ENCODE measurements at regions not wholly inside any gene's neighbourhood (a gene's known extent, or its start where the extent isn't known, plus 50 kb on each side); places are given as distances from the start of the nearest gene placed in this dataset.

DNA sequence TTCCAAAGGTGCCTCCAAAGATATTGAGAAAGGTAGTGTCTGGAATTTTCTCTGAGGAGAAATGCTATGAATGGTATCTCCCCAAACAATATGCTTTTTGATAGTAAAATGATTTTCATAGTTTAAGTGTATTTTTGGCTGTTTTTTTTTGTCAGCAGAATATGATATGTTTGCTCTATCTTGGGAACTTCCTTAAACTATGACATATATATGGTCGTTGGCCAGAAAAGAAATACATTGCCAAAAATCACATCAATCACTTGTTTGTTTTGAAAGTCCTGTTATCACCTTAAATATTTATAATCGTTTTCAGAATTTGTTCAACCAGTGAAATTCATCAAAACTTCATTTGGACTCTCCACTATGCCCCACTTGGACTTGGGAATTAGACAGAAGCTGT, 816.9 kb downstream of the CDH11 start:
- H3K27ac ChIP-seq (replicated peaks) = no peak overlapping the region
- H3K4me3 ChIP-seq (replicated peaks; ENCODE audit: insufficient read depth, low read length) = no peak overlapping the region
- no peak for DNase-seq (ENCODE audit: low read depth in 1 of 2, low spot score in 1 of 2)
- TF ChIP-seq, protein P1, sequence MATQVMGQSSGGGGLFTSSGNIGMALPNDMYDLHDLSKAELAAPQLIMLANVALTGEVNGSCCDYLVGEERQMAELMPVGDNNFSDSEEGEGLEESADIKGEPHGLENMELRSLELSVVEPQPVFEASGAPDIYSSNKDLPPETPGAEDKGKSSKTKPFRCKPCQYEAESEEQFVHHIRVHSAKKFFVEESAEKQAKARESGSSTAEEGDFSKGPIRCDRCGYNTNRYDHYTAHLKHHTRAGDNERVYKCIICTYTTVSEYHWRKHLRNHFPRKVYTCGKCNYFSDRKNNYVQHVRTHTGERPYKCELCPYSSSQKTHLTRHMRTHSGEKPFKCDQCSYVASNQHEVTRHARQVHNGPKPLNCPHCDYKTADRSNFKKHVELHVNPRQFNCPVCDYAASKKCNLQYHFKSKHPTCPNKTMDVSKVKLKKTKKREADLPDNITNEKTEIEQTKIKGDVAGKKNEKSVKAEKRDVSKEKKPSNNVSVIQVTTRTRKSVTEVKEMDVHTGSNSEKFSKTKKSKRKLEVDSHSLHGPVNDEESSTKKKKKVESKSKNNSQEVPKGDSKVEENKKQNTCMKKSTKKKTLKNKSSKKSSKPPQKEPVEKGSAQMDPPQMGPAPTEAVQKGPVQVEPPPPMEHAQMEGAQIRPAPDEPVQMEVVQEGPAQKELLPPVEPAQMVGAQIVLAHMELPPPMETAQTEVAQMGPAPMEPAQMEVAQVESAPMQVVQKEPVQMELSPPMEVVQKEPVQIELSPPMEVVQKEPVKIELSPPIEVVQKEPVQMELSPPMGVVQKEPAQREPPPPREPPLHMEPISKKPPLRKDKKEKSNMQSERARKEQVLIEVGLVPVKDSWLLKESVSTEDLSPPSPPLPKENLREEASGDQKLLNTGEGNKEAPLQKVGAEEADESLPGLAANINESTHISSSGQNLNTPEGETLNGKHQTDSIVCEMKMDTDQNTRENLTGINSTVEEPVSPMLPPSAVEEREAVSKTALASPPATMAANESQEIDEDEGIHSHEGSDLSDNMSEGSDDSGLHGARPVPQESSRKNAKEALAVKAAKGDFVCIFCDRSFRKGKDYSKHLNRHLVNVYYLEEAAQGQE (IDR thresholded peaks at IDR 0.05; ENCODE audit: insufficient replicate concordance, low read depth) = no peak
- no peak for TF ChIP-seq POLR2AphosphoS5 (IDR thresholded peaks at IDR 0.05; ENCODE audit: low read depth)
- TF ChIP-seq, protein P2, sequence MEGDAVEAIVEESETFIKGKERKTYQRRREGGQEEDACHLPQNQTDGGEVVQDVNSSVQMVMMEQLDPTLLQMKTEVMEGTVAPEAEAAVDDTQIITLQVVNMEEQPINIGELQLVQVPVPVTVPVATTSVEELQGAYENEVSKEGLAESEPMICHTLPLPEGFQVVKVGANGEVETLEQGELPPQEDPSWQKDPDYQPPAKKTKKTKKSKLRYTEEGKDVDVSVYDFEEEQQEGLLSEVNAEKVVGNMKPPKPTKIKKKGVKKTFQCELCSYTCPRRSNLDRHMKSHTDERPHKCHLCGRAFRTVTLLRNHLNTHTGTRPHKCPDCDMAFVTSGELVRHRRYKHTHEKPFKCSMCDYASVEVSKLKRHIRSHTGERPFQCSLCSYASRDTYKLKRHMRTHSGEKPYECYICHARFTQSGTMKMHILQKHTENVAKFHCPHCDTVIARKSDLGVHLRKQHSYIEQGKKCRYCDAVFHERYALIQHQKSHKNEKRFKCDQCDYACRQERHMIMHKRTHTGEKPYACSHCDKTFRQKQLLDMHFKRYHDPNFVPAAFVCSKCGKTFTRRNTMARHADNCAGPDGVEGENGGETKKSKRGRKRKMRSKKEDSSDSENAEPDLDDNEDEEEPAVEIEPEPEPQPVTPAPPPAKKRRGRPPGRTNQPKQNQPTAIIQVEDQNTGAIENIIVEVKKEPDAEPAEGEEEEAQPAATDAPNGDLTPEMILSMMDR (IDR thresholded peaks at IDR 0.05; ENCODE audit: insufficient read depth, low read length) = no peak
- no peak for TF ChIP-seq GABPA (IDR thresholded peaks at IDR 0.05; ENCODE audit: low read depth)
- no peak for TF ChIP-seq SPI1 (IDR thresholded peaks at IDR 0.05; ENCODE audit: borderline replicate concordance, low read depth)
- no peaks in the 10 kb centered on the region for H3K27me3 ChIP-seq (ENCODE audit: insufficient read depth, poor library complexity, severe bottlenecking)

DNA sequence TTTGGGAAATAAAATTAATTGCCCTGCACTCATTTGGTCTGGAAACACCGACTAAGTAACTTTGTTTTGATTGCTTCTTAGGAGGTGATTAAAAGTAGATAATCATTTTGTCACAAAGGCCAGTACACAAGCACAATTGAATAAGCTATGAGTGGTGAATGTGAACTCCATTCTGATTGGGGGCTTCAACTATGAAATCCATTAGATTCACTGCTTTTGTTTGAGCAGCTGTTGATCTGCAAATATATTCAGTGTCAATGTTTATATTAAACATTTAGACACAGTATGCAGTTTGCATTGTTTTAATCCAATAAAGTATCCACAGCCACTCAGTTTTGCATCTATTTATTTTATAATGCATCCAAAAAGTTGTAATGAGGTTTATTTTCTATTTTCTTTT, 817.5 kb downstream of the CDH11 start:
- TF ChIP-seq POLR2AphosphoS5 (IDR thresholded peaks at IDR 0.05; ENCODE audit: low read depth) (no peak), SPI1 (IDR thresholded peaks at IDR 0.05; ENCODE audit: borderline replicate concordance, low read depth) (no peak), GABPA (IDR thresholded peaks at IDR 0.05; ENCODE audit: low read depth) (no peak)
- TF ChIP-seq, protein P2 (IDR thresholded peaks at IDR 0.05; ENCODE audit: insufficient read depth, low read length) = no peak
- TF ChIP-seq, protein P1 (IDR thresholded peaks at IDR 0.05; ENCODE audit: insufficient replicate concordance, low read depth) = no peak
- Histone ChIP-seq H3K27ac (replicated peaks) (no peak overlapping the region), H3K27me3 (ENCODE audit: insufficient read depth, poor library complexity, severe bottlenecking) (no peaks in the 10 kb centered on the region), H3K4me3 (replicated peaks; ENCODE audit: insufficient read depth, low read length) (no peak overlapping the region)
- no peak for DNase-seq (ENCODE audit: low read depth in 1 of 2, low spot score in 1 of 2)

DNA sequence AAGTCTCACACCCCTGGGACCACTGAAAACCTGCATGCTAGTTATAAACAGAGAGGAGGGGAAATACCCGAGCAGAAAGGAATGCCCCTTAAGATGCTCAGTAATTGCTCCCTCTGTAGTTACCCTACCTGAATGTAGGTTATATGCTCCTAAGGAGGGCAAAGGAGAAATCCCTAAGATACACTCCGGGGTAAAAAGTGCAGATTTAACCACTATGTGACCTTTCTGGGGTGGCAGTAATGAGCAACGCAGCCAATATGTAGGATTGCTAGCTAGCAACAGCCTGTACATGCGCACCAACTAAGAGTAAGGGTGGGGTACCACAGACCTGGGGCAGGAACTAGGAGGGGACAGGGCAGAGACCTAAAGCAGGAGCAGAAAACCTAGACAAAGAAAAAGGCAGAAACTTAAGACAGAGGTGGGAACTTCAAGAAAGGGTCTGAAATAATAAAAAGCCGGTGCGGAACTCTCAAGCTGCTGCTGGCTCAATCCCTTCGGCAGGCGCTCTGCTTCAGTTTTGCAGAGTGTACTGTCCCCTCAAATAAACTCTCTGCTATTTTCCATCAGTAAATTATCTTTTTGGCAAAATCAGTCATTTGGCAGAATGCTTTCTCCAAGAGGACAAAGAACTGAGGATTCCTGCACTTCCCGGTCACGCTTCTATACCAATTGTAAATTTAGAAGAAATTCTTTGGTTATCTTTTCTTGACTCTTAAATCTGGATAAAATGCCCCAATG, 823.8 kb downstream of the CDH11 start:
- no peak overlapping the region for H3K4me3 ChIP-seq (replicated peaks; ENCODE audit: insufficient read depth, low read length)
- no peaks in the 10 kb centered on the region for H3K27me3 ChIP-seq (ENCODE audit: insufficient read depth, poor library complexity, severe bottlenecking)
- TF ChIP-seq, protein P2 (IDR thresholded peaks at IDR 0.05; ENCODE audit: insufficient read depth, low read length) = no peak
- TF ChIP-seq GABPA (IDR thresholded peaks at IDR 0.05; ENCODE audit: low read depth) (no peak), POLR2AphosphoS5 (IDR thresholded peaks at IDR 0.05; ENCODE audit: low read depth) (no peak), SPI1 (IDR thresholded peaks at IDR 0.05; ENCODE audit: borderline replicate concordance, low read depth) (no peak)
- TF ChIP-seq, protein P1 (IDR thresholded peaks at IDR 0.05; ENCODE audit: insufficient replicate concordance, low read depth) = no peak
- no peak overlapping the region for H3K27ac ChIP-seq (replicated peaks)
- no peak for DNase-seq (ENCODE audit: low read depth in 1 of 2, low spot score in 1 of 2)

All from HL-60 (cell line).